GM23338 (cell line): ENCODE measurements at regions not wholly inside any gene's neighbourhood (a gene's known extent, or its start where the extent isn't known, plus 50 kb on each side); places are given as distances from the start of the nearest gene placed in this dataset.

Experiments used
- ATAC-seq: fragments of 200-7000 bp; cut with Tn5 transposase; 3 replicates; pipeline ENCODE4 v1.9.1; 2020
- DNase-seq: peaks from one replicate; pipeline ENCODE4 v3.0.0-alpha.2; 2015; ENCODE audit warnings: low spot score
- H2AFZ ChIP-seq: fragments of 200-600 bp; sonication (generic); 2 replicates; pipeline ENCODE4 v1.8.0; 2016; ENCODE audit warnings: antibody characterized with exemption, mild to moderate bottlenecking, moderate library complexity
- H3F3A ChIP-seq: fragments of 200-600 bp; sonication (generic); replicated peaks from 2 replicates; pipeline ENCODE4 v1.8.0; 2017; ENCODE audit warnings: antibody characterized with exemption, mixed run types, low read depth
- H3K27ac ChIP-seq: fragments of 200-600 bp; sonication (generic); 2 replicates; pipeline ENCODE4 v1.6.1; 2016; ENCODE audit warnings: low read depth
- H3K27me3 ChIP-seq: fragments of 200-600 bp; sonication (generic); 2 replicates; pipeline ENCODE4 v1.8.0; 2016; ENCODE audit warnings: mild to moderate bottlenecking, mixed run types, moderate library complexity; ENCODE audit not compliant: insufficient read depth
- H3K36me3 ChIP-seq: fragments of 200-600 bp; sonication (generic); 2 replicates; pipeline ENCODE4 v1.8.0; 2016; ENCODE audit warnings: mild to moderate bottlenecking; ENCODE audit not compliant: insufficient read depth
- H3K4me1 ChIP-seq: fragments of 200-600 bp; sonication (generic); 2 replicates; pipeline ENCODE4 v1.8.0; 2016; ENCODE audit warnings: mild to moderate bottlenecking, moderate library complexity; ENCODE audit not compliant: insufficient read depth
- H3K4me2 ChIP-seq: fragments of 200-600 bp; sonication (generic); 2 replicates; pipeline ENCODE4 v1.7.1; 2017; ENCODE audit warnings: mixed run types
- H3K4me3 ChIP-seq: fragments of 200-600 bp; sonication (generic); 2 replicates; pipeline ENCODE4 v1.6.1; 2016; ENCODE audit warnings: mixed run types
- H3K79me2 ChIP-seq: fragments of 200-600 bp; sonication (generic); replicated peaks from 2 replicates; pipeline ENCODE4 v1.8.0; 2017; ENCODE audit warnings: mild to moderate bottlenecking; ENCODE audit not compliant: insufficient read depth
- H3K9me2 ChIP-seq: fragments of 200-600 bp; sonication (generic); 2 replicates; pipeline ENCODE4 v1.8.0; 2017; ENCODE audit not compliant: insufficient read depth
- H4K20me1 ChIP-seq: fragments of 200-600 bp; sonication (generic); replicated peaks from 2 replicates; pipeline ENCODE4 v1.8.0; 2017; ENCODE audit warnings: mild to moderate bottlenecking; ENCODE audit not compliant: insufficient read depth
- H3K27ac Mint-ChIP-seq: 2 replicates; pipeline ENCODE4 v1.8.0; 2020; ENCODE audit warnings: inconsistent platforms, mild to moderate bottlenecking, moderate library complexity, mixed read lengths
- H3K27me3 Mint-ChIP-seq: 3 replicates; pipeline ENCODE4 v1.8.0; 2022; ENCODE audit warnings: low read depth, mild to moderate bottlenecking, moderate library complexity, mixed read lengths, inconsistent platforms; ENCODE audit not compliant: insufficient read depth, poor library complexity
- H3K36me3 Mint-ChIP-seq: 3 replicates; pipeline ENCODE4 v1.8.0; 2021; ENCODE audit warnings: low read depth, mild to moderate bottlenecking, inconsistent platforms, moderate library complexity, mixed read lengths
- H3K4me1 Mint-ChIP-seq: 3 replicates; pipeline ENCODE4 v1.8.0; 2020; ENCODE audit warnings: mild to moderate bottlenecking, inconsistent platforms, mixed read lengths
- H3K4me3 Mint-ChIP-seq: 3 replicates; pipeline ENCODE4 v1.8.0; 2021; ENCODE audit warnings: moderate library complexity, mild to moderate bottlenecking, inconsistent platforms, mixed read lengths
- H3K9me3 Mint-ChIP-seq: 3 replicates; pipeline ENCODE4 v1.8.0; 2020; ENCODE audit warnings: moderate library complexity, mild to moderate bottlenecking, inconsistent platforms, mixed read lengths
- CREB1 ChIP-seq: fragments of 250-450 bp; sonication (Bioruptor Pico); IDR thresholded peaks from 2 replicates; pipeline ENCODE4 v1.5.0; 2020; ENCODE audit warnings: low read depth, mild to moderate bottlenecking, moderate library complexity
- EZH2 ChIP-seq: fragments of 200-600 bp; sonication (generic); IDR thresholded peaks from one replicate; pipeline ENCODE4 v1.8.0; 2017; ENCODE audit warnings: antibody characterized with exemption, mild to moderate bottlenecking, low read depth; ENCODE audit not compliant: unreplicated experiment
- EZH2phosphoT487 ChIP-seq: fragments of 200-600 bp; sonication (generic); IDR thresholded peaks from one replicate; pipeline ENCODE4 v1.8.1; 2018; ENCODE audit warnings: antibody characterized with exemption; ENCODE audit not compliant: unreplicated experiment
- JUNB ChIP-seq: IDR thresholded peaks from one replicate; pipeline ENCODE4 v1.6.1; 2016; ENCODE audit warnings: antibody characterized with exemption; ENCODE audit not compliant: unreplicated experiment
- NANOG ChIP-seq: IDR thresholded peaks from 2 replicates; pipeline ENCODE4 v1.6.1; 2016; ENCODE audit warnings: antibody characterized with exemption, borderline replicate concordance
- POLR2AphosphoS5 ChIP-seq: IDR thresholded peaks from 2 replicates; pipeline ENCODE4 v1.6.1; 2016; ENCODE audit warnings: antibody characterized with exemption, low read depth
- REST ChIP-seq: IDR thresholded peaks from one replicate; pipeline ENCODE4 v1.6.1; 2018; ENCODE audit warnings: antibody characterized with exemption; ENCODE audit not compliant: unreplicated experiment
- STAT1 ChIP-seq: IDR thresholded peaks from one replicate; pipeline ENCODE4 v1.6.1; 2016; ENCODE audit warnings: antibody characterized with exemption; ENCODE audit not compliant: unreplicated experiment
- ZNF114 ChIP-seq: fragments of 250-450 bp; sonication (Bioruptor Pico); IDR thresholded peaks from 2 replicates; pipeline ENCODE4 v1.5.0; 2020; ENCODE audit warnings: mild to moderate bottlenecking, moderate library complexity
- ZNF331 ChIP-seq: fragments of 250-450 bp; sonication (Bioruptor Pico); IDR thresholded peaks from 2 replicates; pipeline ENCODE4 v1.5.0; 2020; ENCODE audit warnings: low read depth, mild to moderate bottlenecking, moderate library complexity
- TF ChIP-seq, protein P1 (sequence below), 2 experiments: fragments of 200-600 bp in 1 of 2; sonication (generic) in 1 of 2; conservative IDR thresholded peaks; 2 replicates each; pipeline versions ENCODE4 v1.5.1 to v1.6.1; 2016 to 2017; ENCODE audit warnings: antibody characterized with exemption in 2 of 2, low read depth in 2 of 2, mild to moderate bottlenecking in 2 of 2, moderate library complexity in 1 of 2
- TF ChIP-seq, protein P2 (sequence below): fragments of 250-450 bp; sonication (Bioruptor Pico); IDR thresholded peaks from 2 replicates; pipeline ENCODE4 v1.5.0; 2020; ENCODE audit warnings: mild to moderate bottlenecking, moderate library complexity
- TF ChIP-seq, protein P3 (sequence below): IDR thresholded peaks from 2 replicates; pipeline ENCODE4 v1.6.1; 2016; ENCODE audit warnings: antibody characterized with exemption

GRCh38 chr21:41558842-41559241, 50.9 kb upstream of the TMPRSS2 start:
- H3K4me3 ChIP-seq: no peak overlapping the region
- Mint-ChIP-seq H3K4me1 (peaks cover 10% of the 10 kb centered on the region; the same call in 2 of the 3 replicates), H3K9me3 (no peaks in the 10 kb centered on the region), H3K27me3 (peaks cover 3% of the 10 kb centered on the region), H3K36me3 (no peaks in the 10 kb centered on the region; the same call in 2 of the 3 replicates), H3K27ac (no peak overlapping the region), H3K4me3 (no peak overlapping the region)
- no peak for ATAC-seq
- no peaks in the 10 kb centered on the region for H3F3A ChIP-seq
- H3K79me2 ChIP-seq: no peaks in the 10 kb centered on the region
- H3K9me2 ChIP-seq: no peaks in the 10 kb centered on the region
- H3K27ac ChIP-seq: no peak overlapping the region
- no peak overlapping the region for H3K4me2 ChIP-seq
- no peaks in the 10 kb centered on the region for H3K4me1 ChIP-seq
- DNase-seq: no peak
- no peaks in the 10 kb centered on the region for H3K27me3 ChIP-seq
- H4K20me1 ChIP-seq: no peaks in the 10 kb centered on the region
- H2AFZ ChIP-seq: no peak overlapping the region
- no peaks in the 10 kb centered on the region for H3K36me3 ChIP-seq
- TF ChIP-seq, protein P1, sequence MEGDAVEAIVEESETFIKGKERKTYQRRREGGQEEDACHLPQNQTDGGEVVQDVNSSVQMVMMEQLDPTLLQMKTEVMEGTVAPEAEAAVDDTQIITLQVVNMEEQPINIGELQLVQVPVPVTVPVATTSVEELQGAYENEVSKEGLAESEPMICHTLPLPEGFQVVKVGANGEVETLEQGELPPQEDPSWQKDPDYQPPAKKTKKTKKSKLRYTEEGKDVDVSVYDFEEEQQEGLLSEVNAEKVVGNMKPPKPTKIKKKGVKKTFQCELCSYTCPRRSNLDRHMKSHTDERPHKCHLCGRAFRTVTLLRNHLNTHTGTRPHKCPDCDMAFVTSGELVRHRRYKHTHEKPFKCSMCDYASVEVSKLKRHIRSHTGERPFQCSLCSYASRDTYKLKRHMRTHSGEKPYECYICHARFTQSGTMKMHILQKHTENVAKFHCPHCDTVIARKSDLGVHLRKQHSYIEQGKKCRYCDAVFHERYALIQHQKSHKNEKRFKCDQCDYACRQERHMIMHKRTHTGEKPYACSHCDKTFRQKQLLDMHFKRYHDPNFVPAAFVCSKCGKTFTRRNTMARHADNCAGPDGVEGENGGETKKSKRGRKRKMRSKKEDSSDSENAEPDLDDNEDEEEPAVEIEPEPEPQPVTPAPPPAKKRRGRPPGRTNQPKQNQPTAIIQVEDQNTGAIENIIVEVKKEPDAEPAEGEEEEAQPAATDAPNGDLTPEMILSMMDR (conservative IDR thresholded peaks at IDR 0.05; ENCODE audit: low read depth in 2 of 2): no peak
- TF ChIP-seq EZH2phosphoT487 (no peak), JUNB (no peak), ZNF331 (CRISPR knock-in tag) (no peak), EZH2 (no peak), POLR2AphosphoS5 (no peak), STAT1 (no peak), CREB1 (no peak), REST (no peak), NANOG (no peak), ZNF114 (CRISPR knock-in tag) (no peak)
- TF ChIP-seq, protein P2, sequence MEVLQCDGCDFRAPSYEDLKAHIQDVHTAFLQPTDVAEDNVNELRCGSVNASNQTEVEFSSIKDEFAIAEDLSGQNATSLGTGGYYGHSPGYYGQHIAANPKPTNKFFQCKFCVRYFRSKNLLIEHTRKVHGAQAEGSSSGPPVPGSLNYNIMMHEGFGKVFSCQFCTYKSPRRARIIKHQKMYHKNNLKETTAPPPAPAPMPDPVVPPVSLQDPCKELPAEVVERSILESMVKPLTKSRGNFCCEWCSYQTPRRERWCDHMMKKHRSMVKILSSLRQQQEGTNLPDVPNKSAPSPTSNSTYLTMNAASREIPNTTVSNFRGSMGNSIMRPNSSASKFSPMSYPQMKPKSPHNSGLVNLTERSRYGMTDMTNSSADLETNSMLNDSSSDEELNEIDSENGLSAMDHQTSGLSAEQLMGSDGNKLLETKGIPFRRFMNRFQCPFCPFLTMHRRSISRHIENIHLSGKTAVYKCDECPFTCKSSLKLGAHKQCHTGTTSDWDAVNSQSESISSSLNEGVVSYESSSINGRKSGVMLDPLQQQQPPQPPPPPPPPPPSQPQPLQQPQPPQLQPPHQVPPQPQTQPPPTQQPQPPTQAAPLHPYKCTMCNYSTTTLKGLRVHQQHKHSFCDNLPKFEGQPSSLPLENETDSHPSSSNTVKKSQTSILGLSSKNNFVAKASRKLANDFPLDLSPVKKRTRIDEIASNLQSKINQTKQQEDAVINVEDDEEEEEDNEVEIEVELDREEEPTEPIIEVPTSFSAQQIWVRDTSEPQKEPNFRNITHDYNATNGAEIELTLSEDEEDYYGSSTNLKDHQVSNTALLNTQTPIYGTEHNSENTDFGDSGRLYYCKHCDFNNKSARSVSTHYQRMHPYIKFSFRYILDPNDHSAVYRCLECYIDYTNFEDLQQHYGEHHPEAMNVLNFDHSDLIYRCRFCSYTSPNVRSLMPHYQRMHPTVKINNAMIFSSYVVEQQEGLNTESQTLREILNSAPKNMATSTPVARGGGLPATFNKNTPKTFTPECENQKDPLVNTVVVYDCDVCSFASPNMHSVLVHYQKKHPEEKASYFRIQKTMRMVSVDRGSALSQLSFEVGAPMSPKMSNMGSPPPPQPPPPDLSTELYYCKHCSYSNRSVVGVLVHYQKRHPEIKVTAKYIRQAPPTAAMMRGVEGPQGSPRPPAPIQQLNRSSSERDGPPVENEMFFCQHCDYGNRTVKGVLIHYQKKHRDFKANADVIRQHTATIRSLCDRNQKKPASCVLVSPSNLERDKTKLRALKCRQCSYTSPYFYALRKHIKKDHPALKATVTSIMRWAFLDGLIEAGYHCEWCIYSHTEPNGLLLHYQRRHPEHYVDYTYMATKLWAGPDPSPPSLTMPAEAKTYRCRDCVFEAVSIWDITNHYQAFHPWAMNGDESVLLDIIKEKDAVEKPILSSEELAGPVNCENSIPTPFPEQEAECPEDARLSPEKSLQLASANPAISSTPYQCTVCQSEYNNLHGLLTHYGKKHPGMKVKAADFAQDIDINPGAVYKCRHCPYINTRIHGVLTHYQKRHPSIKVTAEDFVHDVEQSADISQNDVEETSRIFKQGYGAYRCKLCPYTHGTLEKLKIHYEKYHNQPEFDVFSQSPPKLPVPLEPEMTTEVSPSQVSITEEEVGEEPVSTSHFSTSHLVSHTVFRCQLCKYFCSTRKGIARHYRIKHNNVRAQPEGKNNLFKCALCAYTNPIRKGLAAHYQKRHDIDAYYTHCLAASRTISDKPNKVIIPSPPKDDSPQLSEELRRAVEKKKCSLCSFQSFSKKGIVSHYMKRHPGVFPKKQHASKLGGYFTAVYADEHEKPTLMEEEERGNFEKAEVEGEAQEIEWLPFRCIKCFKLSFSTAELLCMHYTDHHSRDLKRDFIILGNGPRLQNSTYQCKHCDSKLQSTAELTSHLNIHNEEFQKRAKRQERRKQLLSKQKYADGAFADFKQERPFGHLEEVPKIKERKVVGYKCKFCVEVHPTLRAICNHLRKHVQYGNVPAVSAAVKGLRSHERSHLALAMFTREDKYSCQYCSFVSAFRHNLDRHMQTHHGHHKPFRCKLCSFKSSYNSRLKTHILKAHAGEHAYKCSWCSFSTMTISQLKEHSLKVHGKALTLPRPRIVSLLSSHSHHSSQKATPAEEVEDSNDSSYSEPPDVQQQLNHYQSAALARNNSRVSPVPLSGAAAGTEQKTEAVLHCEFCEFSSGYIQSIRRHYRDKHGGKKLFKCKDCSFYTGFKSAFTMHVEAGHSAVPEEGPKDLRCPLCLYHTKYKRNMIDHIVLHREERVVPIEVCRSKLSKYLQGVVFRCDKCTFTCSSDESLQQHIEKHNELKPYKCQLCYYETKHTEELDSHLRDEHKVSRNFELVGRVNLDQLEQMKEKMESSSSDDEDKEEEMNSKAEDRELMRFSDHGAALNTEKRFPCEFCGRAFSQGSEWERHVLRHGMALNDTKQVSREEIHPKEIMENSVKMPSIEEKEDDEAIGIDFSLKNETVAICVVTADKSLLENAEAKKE: no peak
- TF ChIP-seq, protein P3, sequence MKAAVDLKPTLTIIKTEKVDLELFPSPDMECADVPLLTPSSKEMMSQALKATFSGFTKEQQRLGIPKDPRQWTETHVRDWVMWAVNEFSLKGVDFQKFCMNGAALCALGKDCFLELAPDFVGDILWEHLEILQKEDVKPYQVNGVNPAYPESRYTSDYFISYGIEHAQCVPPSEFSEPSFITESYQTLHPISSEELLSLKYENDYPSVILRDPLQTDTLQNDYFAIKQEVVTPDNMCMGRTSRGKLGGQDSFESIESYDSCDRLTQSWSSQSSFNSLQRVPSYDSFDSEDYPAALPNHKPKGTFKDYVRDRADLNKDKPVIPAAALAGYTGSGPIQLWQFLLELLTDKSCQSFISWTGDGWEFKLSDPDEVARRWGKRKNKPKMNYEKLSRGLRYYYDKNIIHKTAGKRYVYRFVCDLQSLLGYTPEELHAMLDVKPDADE: no peak
